ENCODE measurements at regions not wholly inside any gene's neighbourhood (a gene's known extent, or its start where the extent isn't known, plus 50 kb on each side); places are given as distances from the start of the nearest gene placed in this dataset.

DNA sequence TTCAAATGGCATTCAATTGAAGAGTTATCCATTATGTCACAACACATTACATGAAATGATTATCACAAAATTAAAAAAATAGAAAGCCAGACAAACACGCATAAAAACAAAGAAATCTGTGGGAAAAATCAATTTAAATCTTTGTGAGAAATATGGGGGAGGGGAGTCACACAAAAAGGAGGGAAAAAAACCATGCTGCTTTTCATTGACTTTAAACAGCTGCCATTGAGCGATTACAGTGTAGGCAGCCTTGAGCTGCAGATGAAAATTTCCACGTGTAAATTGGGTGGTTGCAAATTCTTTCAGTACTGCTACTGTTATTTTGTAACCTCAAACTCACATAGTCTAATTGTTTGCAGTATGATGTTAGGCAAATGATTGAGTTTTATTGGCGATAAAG is 889.9 kb upstream of the PHF14 start:
- TF ChIP-seq, protein P1, sequence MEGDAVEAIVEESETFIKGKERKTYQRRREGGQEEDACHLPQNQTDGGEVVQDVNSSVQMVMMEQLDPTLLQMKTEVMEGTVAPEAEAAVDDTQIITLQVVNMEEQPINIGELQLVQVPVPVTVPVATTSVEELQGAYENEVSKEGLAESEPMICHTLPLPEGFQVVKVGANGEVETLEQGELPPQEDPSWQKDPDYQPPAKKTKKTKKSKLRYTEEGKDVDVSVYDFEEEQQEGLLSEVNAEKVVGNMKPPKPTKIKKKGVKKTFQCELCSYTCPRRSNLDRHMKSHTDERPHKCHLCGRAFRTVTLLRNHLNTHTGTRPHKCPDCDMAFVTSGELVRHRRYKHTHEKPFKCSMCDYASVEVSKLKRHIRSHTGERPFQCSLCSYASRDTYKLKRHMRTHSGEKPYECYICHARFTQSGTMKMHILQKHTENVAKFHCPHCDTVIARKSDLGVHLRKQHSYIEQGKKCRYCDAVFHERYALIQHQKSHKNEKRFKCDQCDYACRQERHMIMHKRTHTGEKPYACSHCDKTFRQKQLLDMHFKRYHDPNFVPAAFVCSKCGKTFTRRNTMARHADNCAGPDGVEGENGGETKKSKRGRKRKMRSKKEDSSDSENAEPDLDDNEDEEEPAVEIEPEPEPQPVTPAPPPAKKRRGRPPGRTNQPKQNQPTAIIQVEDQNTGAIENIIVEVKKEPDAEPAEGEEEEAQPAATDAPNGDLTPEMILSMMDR (IDR thresholded peaks at IDR 0.05 in 2 of 3, conservative IDR thresholded peaks at IDR 0.05 in 1 of 3; ENCODE audit: borderline replicate concordance in 1 of 3, insufficient read depth in 1 of 3, low read depth in 2 of 3, low read length in 2 of 3), result no peak
- TF ChIP-seq CEBPB (IDR thresholded peaks at IDR 0.05; ENCODE audit: low read depth) (no peak), POLR2AphosphoS5 (IDR thresholded peaks at IDR 0.05; ENCODE audit: low read depth, low read length) (no peak), TCF7L2 (IDR thresholded peaks at IDR 0.05; ENCODE audit: borderline replicate concordance, extremely low read depth, insufficient read depth, insufficient read length) (no peak), POLR2A (IDR thresholded peaks at IDR 0.05; ENCODE audit: borderline replicate concordance, extremely low read depth, insufficient read depth, insufficient read length) (no peak), SP1 (IDR thresholded peaks at IDR 0.05; ENCODE audit: low read depth) (no peak), EGR1 (IDR thresholded peaks at IDR 0.05; ENCODE audit: low read depth) (no peak)
